Tibial nerve (tissue), 4 donors: ENCODE measurements at regions not wholly inside any gene's neighbourhood (a gene's known extent, or its start where the extent isn't known, plus 50 kb on each side); places are given as distances from the start of the nearest gene placed in this dataset.

Experiments
- CTCF ChIP-seq, 5 experiments: fragments of 200-600 bp in 3 of 5; fragments of 450-650 bp in 2 of 5; sonication (generic) in 3 of 5; IDR thresholded peaks; one replicate each; pipeline ENCODE4 v1.5.1; 2016 to 2019; ENCODE audit warnings: antibody characterized with exemption in 5 of 5, mild to moderate bottlenecking in 3 of 5, moderate library complexity in 2 of 5
- EP300 ChIP-seq, 2 donors: sonication (generic); formaldehyde crosslinking; IDR thresholded peaks; one replicate each; pipeline ENCODE4 v1.6.1; 2017; ENCODE audit warnings: antibody characterized with exemption in 2 of 2, mild to moderate bottlenecking in 1 of 2
- POLR2A ChIP-seq, 2 donors: fragments of 450-650 bp; IDR thresholded peaks; one replicate each; pipeline ENCODE4 v1.6.1; 2017; ENCODE audit warnings: antibody characterized with exemption in 2 of 2, mild to moderate bottlenecking in 2 of 2, moderate library complexity in 2 of 2

GRCh38 chr1:79726911-79727310 is 720.4 kb upstream of the ADGRL4 start:
- no peak for TF ChIP-seq POLR2A (IDR thresholded peaks at IDR 0.05)
- TF ChIP-seq CTCF (IDR thresholded peaks at IDR 0.05), result no peak
- no peak for TF ChIP-seq EP300 (IDR thresholded peaks at IDR 0.05)
